ENCODE measurements at regions not wholly inside any gene's neighbourhood (a gene's known extent, or its start where the extent isn't known, plus 50 kb on each side); places are given as distances from the start of the nearest gene placed in this dataset.

- no peak for TF ChIP-seq CTCF (IDR thresholded peaks at IDR 0.05)
- TF ChIP-seq POLR2A (IDR thresholded peaks at IDR 0.05), result no peak
These were observed 197.9 kb upstream of the ANKH start for GRCh38 chr5:15069407-15069905.

All from esophagus squamous epithelium (tissue), 4 donors.